Liver (tissue), 7 donors: ENCODE measurements at regions not wholly inside any gene's neighbourhood (a gene's known extent, or its start where the extent isn't known, plus 50 kb on each side); places are given as distances from the start of the nearest gene placed in this dataset.

ENCODE experiments used
- DNase-seq: peaks from one replicate; pipeline ENCODE4 v3.0.0-alpha.2; 2017; ENCODE audit warnings: low spot score
- H3K27ac ChIP-seq, 2 donors: one replicate each; pipeline ENCODE4 v1.7.0; 2013; ENCODE audit warnings: inconsistent platforms in 2 of 2, low read length in 2 of 2, control low read depth in 1 of 2, low read depth in 1 of 2, mild to moderate bottlenecking in 1 of 2
- H3K27me3 ChIP-seq, 4 donors: one replicate each; pipeline versions ENCODE4 v1.6.1 to v1.7.0; 2013; ENCODE audit warnings: low read length in 3 of 4, inconsistent platforms in 1 of 4, mild to moderate bottlenecking in 1 of 4, moderate library complexity in 1 of 4; ENCODE audit not compliant: control insufficient read depth in 4 of 4, insufficient read depth in 4 of 4
- H3K36me3 ChIP-seq, 4 donors: one replicate each; pipeline versions ENCODE4 v1.6.1 to v1.7.0; 2013; ENCODE audit warnings: low read length in 3 of 4, mild to moderate bottlenecking in 3 of 4, low read depth in 1 of 4, moderate library complexity in 1 of 4; ENCODE audit not compliant: control insufficient read depth in 4 of 4, insufficient read depth in 3 of 4
- H3K4me1 ChIP-seq, 4 donors: one replicate each; pipeline versions ENCODE4 v1.6.1 to v1.7.0; 2013; ENCODE audit warnings: low read length in 3 of 4, mild to moderate bottlenecking in 3 of 4, moderate library complexity in 1 of 4; ENCODE audit not compliant: control insufficient read depth in 4 of 4, insufficient read depth in 4 of 4
- H3K4me3 ChIP-seq, 3 donors: one replicate each; pipeline versions ENCODE4 v1.6.1 to v1.7.0; 2013; ENCODE audit warnings: low read length in 3 of 3, control low read depth in 1 of 3, low read depth in 1 of 3, mild to moderate bottlenecking in 1 of 3
- H3K9ac ChIP-seq, 2 donors: one replicate each; pipeline ENCODE4 v1.7.0; 2013; ENCODE audit warnings: low read length in 2 of 2, mild to moderate bottlenecking in 2 of 2, moderate library complexity in 2 of 2, control low read depth in 1 of 2, low read depth in 1 of 2
- H3K9me3 ChIP-seq, 4 donors: one replicate each; pipeline versions ENCODE4 v1.6.1 to v1.7.0; 2013; ENCODE audit warnings: low read length in 3 of 4; ENCODE audit not compliant: control insufficient read depth in 4 of 4
- EGR1 ChIP-seq, 2 donors: IDR thresholded peaks; 2 replicates each; pipeline ENCODE4 v1.6.1; 2016 to 2018; ENCODE audit warnings: antibody characterized with exemption in 2 of 2, low read depth in 2 of 2
- FOXA1 ChIP-seq: IDR thresholded peaks from 2 replicates; pipeline ENCODE4 v1.6.1; 2016; ENCODE audit warnings: antibody characterized with exemption
- FOXA2 ChIP-seq: IDR thresholded peaks from 2 replicates; pipeline ENCODE4 v1.6.1; 2016; ENCODE audit warnings: antibody characterized with exemption
- GABPA ChIP-seq, 2 donors: IDR thresholded peaks in 1 of 2; conservative IDR thresholded peaks in 1 of 2; 2 replicates each; pipeline ENCODE4 v1.6.1; 2016; ENCODE audit warnings: antibody characterized with exemption in 2 of 2, mild to moderate bottlenecking in 1 of 2, moderate library complexity in 1 of 2
- HNF4A ChIP-seq, 2 donors: conservative IDR thresholded peaks; 2 replicates each; pipeline ENCODE4 v1.6.1; 2016; ENCODE audit warnings: antibody characterized with exemption in 2 of 2, mild to moderate bottlenecking in 2 of 2
- HNF4G ChIP-seq: IDR thresholded peaks from 2 replicates; pipeline ENCODE4 v1.6.1; 2016; ENCODE audit warnings: antibody characterized with exemption
- NR2F2 ChIP-seq: IDR thresholded peaks from 2 replicates; pipeline ENCODE4 v1.6.1; 2016; ENCODE audit warnings: antibody characterized with exemption
- RAD21 ChIP-seq, 2 donors: IDR thresholded peaks; 2 replicates each; pipeline ENCODE4 v1.6.1; 2016; ENCODE audit warnings: antibody characterized with exemption in 2 of 2, mild to moderate bottlenecking in 2 of 2
- RXRA ChIP-seq, 2 donors: IDR thresholded peaks; 2 replicates each; pipeline ENCODE4 v1.6.1; 2017 to 2018; ENCODE audit warnings: antibody characterized with exemption in 2 of 2, mild to moderate bottlenecking in 1 of 2
- SP1 ChIP-seq: IDR thresholded peaks from 2 replicates; pipeline ENCODE4 v1.6.1; 2018; ENCODE audit warnings: antibody characterized with exemption, mild to moderate bottlenecking
- WGBS: extraction: QIAGEN DNeasy Blood & Tissue Kit; methylation state at CpG from one replicate; pipeline ENCODE4 v1.1.7; 2013; 5-methylcytosine and 5-hydroxymethylcytosine counted together
- TF ChIP-seq, protein P1 (sequence below): IDR thresholded peaks from 2 replicates; pipeline ENCODE4 v1.6.1; 2016; ENCODE audit warnings: antibody characterized with exemption, mild to moderate bottlenecking
- TF ChIP-seq, protein P2 (sequence below): IDR thresholded peaks from 2 replicates; pipeline ENCODE4 v1.6.1; 2016; ENCODE audit warnings: antibody characterized with exemption
- TF ChIP-seq, protein P3 (sequence below): IDR thresholded peaks from 2 replicates; pipeline ENCODE4 v1.6.1; 2016; ENCODE audit warnings: antibody characterized with exemption
- TF ChIP-seq, protein P4 (sequence below): IDR thresholded peaks from 2 replicates; pipeline ENCODE4 v1.6.1; 2016; ENCODE audit warnings: antibody characterized with exemption
- donor health status: healthy.
- donor health status: healthy.
- donor health status: healthy.
- donor health status: healthy.

DNA sequence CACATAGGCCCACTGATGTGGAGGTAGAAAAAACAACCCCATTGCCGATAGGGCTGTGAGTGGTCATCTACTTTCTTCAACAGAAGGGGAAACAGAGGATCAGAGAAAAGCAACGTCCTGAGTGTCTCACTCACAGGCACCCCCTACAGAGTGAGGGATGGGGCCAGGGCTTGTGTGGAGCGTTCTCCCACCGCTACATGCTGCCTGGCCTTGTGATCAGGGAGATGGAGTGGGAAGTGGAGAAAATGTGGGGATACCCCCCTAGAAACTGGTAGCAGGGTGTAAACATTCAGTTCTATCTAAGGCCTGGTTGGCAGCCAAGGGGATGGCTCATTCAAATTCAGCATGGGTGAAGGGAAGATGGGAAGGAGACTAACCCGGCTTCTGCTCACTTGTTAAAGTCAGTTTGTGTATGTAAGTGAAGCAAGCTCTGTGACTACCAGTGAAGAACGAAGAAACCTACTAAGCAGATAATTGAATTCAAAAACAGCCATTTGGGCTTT, 73.0 kb upstream of the NAV2 start (continued):
- TF ChIP-seq, protein P1, sequence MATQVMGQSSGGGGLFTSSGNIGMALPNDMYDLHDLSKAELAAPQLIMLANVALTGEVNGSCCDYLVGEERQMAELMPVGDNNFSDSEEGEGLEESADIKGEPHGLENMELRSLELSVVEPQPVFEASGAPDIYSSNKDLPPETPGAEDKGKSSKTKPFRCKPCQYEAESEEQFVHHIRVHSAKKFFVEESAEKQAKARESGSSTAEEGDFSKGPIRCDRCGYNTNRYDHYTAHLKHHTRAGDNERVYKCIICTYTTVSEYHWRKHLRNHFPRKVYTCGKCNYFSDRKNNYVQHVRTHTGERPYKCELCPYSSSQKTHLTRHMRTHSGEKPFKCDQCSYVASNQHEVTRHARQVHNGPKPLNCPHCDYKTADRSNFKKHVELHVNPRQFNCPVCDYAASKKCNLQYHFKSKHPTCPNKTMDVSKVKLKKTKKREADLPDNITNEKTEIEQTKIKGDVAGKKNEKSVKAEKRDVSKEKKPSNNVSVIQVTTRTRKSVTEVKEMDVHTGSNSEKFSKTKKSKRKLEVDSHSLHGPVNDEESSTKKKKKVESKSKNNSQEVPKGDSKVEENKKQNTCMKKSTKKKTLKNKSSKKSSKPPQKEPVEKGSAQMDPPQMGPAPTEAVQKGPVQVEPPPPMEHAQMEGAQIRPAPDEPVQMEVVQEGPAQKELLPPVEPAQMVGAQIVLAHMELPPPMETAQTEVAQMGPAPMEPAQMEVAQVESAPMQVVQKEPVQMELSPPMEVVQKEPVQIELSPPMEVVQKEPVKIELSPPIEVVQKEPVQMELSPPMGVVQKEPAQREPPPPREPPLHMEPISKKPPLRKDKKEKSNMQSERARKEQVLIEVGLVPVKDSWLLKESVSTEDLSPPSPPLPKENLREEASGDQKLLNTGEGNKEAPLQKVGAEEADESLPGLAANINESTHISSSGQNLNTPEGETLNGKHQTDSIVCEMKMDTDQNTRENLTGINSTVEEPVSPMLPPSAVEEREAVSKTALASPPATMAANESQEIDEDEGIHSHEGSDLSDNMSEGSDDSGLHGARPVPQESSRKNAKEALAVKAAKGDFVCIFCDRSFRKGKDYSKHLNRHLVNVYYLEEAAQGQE: no peak
- TF ChIP-seq EGR1 (IDR thresholded peaks at IDR 0.05; ENCODE audit: low read depth in 2 of 2): no peak
- no peak for TF ChIP-seq FOXA1
- TF ChIP-seq SP1: no peak

DNA sequence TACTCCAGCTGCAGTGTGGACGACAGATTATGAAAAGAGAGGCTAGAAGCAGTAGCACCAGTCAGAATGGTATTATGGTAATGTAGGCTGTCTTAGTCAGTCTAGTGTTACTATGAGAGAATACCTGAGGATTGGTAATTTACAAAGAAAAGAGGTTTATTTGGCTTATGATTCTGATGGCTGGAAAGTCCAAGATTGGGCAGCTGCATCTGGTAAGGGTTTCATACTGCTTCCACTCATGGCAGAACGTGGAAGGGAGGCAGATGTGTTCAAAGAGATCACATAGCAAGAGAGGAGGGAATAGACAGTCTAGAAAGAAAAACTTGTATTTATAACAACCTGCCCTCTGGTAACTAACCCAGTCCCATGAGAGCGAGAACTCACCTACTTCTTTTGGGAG, 77.3 kb upstream of the NAV2 start:
- H3K36me3 ChIP-seq: no peaks in the 10 kb centered on the region
- no peak overlapping the region for H3K4me3 ChIP-seq
- H3K9me3 ChIP-seq: peaks cover 0 to 12% (median 2%) of the 10 kb centered on the region in 4 donors
- 93% methylated on average over 3 of the region's 3 CpGs for WGBS
- no peak overlapping the region for H3K9ac ChIP-seq
- DNase-seq: no peak
- no peak overlapping the region for H3K27ac ChIP-seq
- TF ChIP-seq GABPA (IDR thresholded peaks at IDR 0.05 in 1 of 2, conservative IDR thresholded peaks at IDR 0.05 in 1 of 2): no peak
- TF ChIP-seq, protein P2, sequence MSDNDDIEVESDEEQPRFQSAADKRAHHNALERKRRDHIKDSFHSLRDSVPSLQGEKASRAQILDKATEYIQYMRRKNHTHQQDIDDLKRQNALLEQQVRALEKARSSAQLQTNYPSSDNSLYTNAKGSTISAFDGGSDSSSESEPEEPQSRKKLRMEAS: no peak
- no peak for TF ChIP-seq EGR1 (IDR thresholded peaks at IDR 0.05; ENCODE audit: low read depth in 2 of 2)
- TF ChIP-seq HNF4A (conservative IDR thresholded peaks at IDR 0.05): no peak
- TF ChIP-seq, protein P3, sequence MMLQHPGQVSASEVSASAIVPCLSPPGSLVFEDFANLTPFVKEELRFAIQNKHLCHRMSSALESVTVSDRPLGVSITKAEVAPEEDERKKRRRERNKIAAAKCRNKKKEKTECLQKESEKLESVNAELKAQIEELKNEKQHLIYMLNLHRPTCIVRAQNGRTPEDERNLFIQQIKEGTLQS: no peak
- no peak for TF ChIP-seq RAD21 (IDR thresholded peaks at IDR 0.05)
- TF ChIP-seq FOXA1: no peak
- no peak for TF ChIP-seq HNF4G
- TF ChIP-seq, protein P1: no peak
- no peak for TF ChIP-seq FOXA2
- TF ChIP-seq, protein P4, sequence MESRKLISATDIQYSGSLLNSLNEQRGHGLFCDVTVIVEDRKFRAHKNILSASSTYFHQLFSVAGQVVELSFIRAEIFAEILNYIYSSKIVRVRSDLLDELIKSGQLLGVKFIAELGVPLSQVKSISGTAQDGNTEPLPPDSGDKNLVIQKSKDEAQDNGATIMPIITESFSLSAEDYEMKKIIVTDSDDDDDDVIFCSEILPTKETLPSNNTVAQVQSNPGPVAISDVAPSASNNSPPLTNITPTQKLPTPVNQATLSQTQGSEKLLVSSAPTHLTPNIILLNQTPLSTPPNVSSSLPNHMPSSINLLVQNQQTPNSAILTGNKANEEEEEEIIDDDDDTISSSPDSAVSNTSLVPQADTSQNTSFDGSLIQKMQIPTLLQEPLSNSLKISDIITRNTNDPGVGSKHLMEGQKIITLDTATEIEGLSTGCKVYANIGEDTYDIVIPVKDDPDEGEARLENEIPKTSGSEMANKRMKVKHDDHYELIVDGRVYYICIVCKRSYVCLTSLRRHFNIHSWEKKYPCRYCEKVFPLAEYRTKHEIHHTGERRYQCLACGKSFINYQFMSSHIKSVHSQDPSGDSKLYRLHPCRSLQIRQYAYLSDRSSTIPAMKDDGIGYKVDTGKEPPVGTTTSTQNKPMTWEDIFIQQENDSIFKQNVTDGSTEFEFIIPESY: no peak
- no peak for TF ChIP-seq RXRA (IDR thresholded peaks at IDR 0.05)
- no peak for TF ChIP-seq NR2F2
- H3K4me1 ChIP-seq: no peaks in the 10 kb centered on the region
- no peaks in the 10 kb centered on the region for H3K27me3 ChIP-seq
